Activated naive CD4-positive, alpha-beta T cell treated with anti-CD3 and anti-CD28 coated beads, Interleukin-2, amount 10 ng/mL, durations not matched to agents 7 days and 5 days (primary cell): ENCODE measurements at regions not wholly inside any gene's neighbourhood (a gene's known extent, or its start where the extent isn't known, plus 50 kb on each side); places are given as distances from the start of the nearest gene placed in this dataset.
A peak's percentile ranks its signal among the peaks of the same experiment; 100 is the strongest.
"Not testable (repeated sequence)": the region's sequence is repeated elsewhere in the genome, so short reads cannot be mapped to it uniquely, and the experiment has no call there.

Experiments used
- CTCF ChIA-PET: fragments of 350-600 bp; sonication (Branson Sonifier 250); formaldehyde crosslinking; loops from one replicate; lab custom pipeline; 2021; ENCODE audit warnings: antibody characterized with exemption; lab: Charles Lee
- DNase-seq: peaks from one replicate; pipeline ENCODE4 v3.0.0-alpha.2; 2020
- H3K27ac Mint-ChIP-seq: one replicate; pipeline ENCODE4 v1.8.0; 2021; ENCODE audit warnings: mild to moderate bottlenecking, moderate library complexity, mixed read lengths
- H3K27me3 Mint-ChIP-seq: one replicate; pipeline ENCODE4 v1.8.0; 2021; ENCODE audit warnings: mild to moderate bottlenecking, mixed read lengths
- H3K36me3 Mint-ChIP-seq: one replicate; pipeline ENCODE4 v1.8.0; 2021; ENCODE audit warnings: mixed read lengths
- H3K4me1 Mint-ChIP-seq: one replicate; pipeline ENCODE4 v1.8.0; 2021; ENCODE audit warnings: mixed read lengths
- H3K4me3 Mint-ChIP-seq: one replicate; pipeline ENCODE4 v1.8.0; 2021; ENCODE audit warnings: mild to moderate bottlenecking, moderate library complexity, mixed read lengths
- H3K9me3 Mint-ChIP-seq: one replicate; pipeline ENCODE4 v1.8.0; 2021; ENCODE audit warnings: mixed read lengths

DNA sequence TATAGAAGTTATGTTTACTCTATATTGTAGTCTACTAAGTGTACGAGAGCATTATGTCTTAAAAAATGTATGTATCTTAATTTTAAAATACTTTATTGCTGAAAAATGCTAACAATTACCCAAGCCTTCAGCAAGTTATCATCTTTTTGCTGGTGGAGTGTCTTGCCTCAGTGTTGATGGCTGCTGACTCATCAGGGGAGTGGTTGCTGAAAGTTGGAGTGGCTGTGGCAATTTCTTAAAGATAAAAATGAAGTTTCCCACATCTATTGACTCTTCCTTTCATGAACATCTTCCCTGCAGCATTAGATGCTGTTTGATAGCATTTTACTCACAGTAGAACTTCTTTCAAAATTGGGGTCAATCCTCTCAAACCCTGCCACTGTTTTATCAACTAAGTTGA lies 95.8 kb downstream of the CDC7 start:
- CTCF ChIA-PET = no interaction called here
- Mint-ChIP-seq H3K27me3 (peaks cover 15% of the 10 kb centered on the region), H3K27ac (no peak overlapping the region), H3K36me3 (no peaks in the 10 kb centered on the region), H3K9me3 (no peaks in the 10 kb centered on the region), H3K4me3 (no peak overlapping the region), H3K4me1 (peaks cover 33% of the 10 kb centered on the region)
- no peak for DNase-seq

DNA sequence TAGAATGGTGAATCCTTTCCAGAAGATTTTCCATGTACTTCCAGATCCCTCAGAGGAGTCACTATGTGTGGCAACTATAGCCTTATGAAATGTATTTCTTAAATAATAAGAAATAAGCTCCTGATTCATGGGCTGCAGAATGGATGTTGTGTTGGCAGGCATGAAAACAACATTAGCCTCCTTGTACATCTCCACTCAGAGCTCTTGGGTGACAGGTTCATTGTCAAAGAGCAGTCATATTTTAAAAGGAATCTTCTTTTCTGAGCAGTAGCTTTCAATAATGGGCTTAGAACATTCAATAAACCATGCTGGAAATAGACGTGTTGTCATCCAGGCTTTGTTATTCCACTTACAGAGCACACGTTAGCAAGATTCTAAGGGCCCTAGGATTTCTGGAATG lies 96.6 kb downstream of the CDC7 start:
- no peak for DNase-seq
- Mint-ChIP-seq H3K4me3 (no peak overlapping the region), H3K36me3 (no peaks in the 10 kb centered on the region), H3K27me3 (peaks cover 18% of the 10 kb centered on the region), H3K27ac (peak overlapping the region; percentile 8), H3K9me3 (no peaks in the 10 kb centered on the region), H3K4me1 (peaks cover 25% of the 10 kb centered on the region)
- CTCF ChIA-PET = no interaction called here

- H3K27ac Mint-ChIP-seq = no peak overlapping the region
- H3K4me3 Mint-ChIP-seq = no peak overlapping the region
- DNase-seq = no peak
- H3K4me1 Mint-ChIP-seq = peaks cover 12% of the 10 kb centered on the region
- peaks cover 10% of the 10 kb centered on the region for H3K27me3 Mint-ChIP-seq
- H3K9me3 Mint-ChIP-seq = no peaks in the 10 kb centered on the region
- CTCF ChIA-PET = interaction anchor here (1.2 kb wide), 1 partner anchor 20 kb away, joined by 3 read pairs; no protein-coding TSS in a partner anchor
- no peaks in the 10 kb centered on the region for H3K36me3 Mint-ChIP-seq
These were observed 100.0 kb downstream of the CDC7 start for GRCh38 chr1:91600431-91601337.

DNA sequence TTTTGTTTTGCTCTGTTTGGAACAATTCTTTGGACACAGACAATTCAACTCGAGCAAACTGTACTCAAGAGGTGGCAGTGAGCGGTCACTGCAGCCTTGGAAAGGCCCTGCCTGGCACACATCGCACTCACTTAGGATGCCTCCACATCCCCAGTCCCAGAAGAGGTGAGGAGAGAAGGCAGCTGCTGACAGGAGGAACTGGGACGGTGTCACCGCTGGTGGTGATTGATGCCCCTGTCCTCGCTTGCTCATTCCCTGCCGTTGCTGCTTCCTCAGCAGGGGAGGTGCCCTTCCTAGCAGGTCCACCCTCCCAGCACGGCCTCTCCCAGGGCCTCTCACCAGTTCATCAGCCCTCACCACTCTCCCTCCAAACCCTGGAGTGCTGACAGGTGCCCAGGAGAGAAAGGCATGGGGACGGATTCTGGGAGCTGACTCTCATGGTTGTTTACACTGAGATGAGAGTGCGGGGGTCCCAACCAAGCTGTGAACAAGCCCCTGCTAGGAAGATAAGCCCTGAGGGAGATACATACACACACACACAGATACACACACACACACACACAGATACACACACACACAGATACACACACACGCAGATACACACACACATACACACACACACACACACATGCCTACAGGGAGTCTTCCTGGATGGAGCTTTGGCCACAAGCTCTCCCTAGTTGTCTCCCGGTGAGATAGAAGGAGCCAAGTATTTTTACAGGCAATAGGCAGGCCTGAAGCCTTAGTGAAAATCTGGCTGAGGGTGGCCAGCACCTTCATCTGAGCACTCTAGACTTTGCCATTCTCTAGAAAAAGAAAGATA lies 101.1 kb downstream of the CDC7 start:
- Mint-ChIP-seq H3K27ac (no peak overlapping the region), H3K4me3 (no peak overlapping the region), H3K27me3 (peaks cover 10% of the 10 kb centered on the region), H3K36me3 (no peaks in the 10 kb centered on the region), H3K9me3 (no peaks in the 10 kb centered on the region), H3K4me1 (peaks cover 3% of the 10 kb centered on the region)
- no peak for DNase-seq
- CTCF ChIA-PET = no interaction called here

- Mint-ChIP-seq H3K9me3 (no peaks in the 10 kb centered on the region), H3K27ac (no peak overlapping the region), H3K4me1 (no peaks in the 10 kb centered on the region), H3K4me3 (no peak overlapping the region), H3K36me3 (no peaks in the 10 kb centered on the region), H3K27me3 (peaks cover 10% of the 10 kb centered on the region)
- no peak for DNase-seq
- CTCF ChIA-PET = no interaction called here
These were observed 102.8 kb downstream of the CDC7 start for GRCh38 chr1:91603409-91603808.

GRCh38 chr1:91604632-91605031 lies 104.0 kb downstream of the CDC7 start:
- no peak for DNase-seq
- H3K27me3 Mint-ChIP-seq = peaks cover 10% of the 10 kb centered on the region
- no peak overlapping the region for H3K27ac Mint-ChIP-seq
- H3K36me3 Mint-ChIP-seq = no peaks in the 10 kb centered on the region
- no peaks in the 10 kb centered on the region for H3K9me3 Mint-ChIP-seq
- H3K4me1 Mint-ChIP-seq = no peaks in the 10 kb centered on the region
- H3K4me3 Mint-ChIP-seq = no peak overlapping the region
- CTCF ChIA-PET = interaction anchor here (1.0 kb wide), 1 partner anchor 14 kb away, joined by 3 read pairs; no protein-coding TSS in a partner anchor

GRCh38 chr1:91605566-91605965 lies 104.9 kb downstream of the CDC7 start:
- no peak for DNase-seq
- H3K36me3 Mint-ChIP-seq = no peaks in the 10 kb centered on the region
- H3K27ac Mint-ChIP-seq = no peak overlapping the region
- no peak overlapping the region for H3K4me3 Mint-ChIP-seq
- H3K27me3 Mint-ChIP-seq = peaks cover 10% of the 10 kb centered on the region
- no peaks in the 10 kb centered on the region for H3K4me1 Mint-ChIP-seq
- H3K9me3 Mint-ChIP-seq = no peaks in the 10 kb centered on the region
- CTCF ChIA-PET = interaction anchor here (0.7 kb wide), 1 partner anchor 110 kb away, joined by 3 read pairs; no protein-coding TSS in a partner anchor

GRCh38 chr1:91606546-91607078 lies 106.0 kb downstream of the CDC7 start:
- H3K4me1 Mint-ChIP-seq = no peaks in the 10 kb centered on the region
- H3K4me3 Mint-ChIP-seq = no peak overlapping the region
- H3K27ac Mint-ChIP-seq = no peak overlapping the region
- no peaks in the 10 kb centered on the region for H3K36me3 Mint-ChIP-seq
- H3K9me3 Mint-ChIP-seq = no peaks in the 10 kb centered on the region
- H3K27me3 Mint-ChIP-seq = peaks cover 2% of the 10 kb centered on the region
- no peak for DNase-seq
- CTCF ChIA-PET = interaction anchor here (0.5 kb wide), 1 partner anchor 23 kb away, joined by 3 read pairs; no protein-coding TSS in a partner anchor

DNA sequence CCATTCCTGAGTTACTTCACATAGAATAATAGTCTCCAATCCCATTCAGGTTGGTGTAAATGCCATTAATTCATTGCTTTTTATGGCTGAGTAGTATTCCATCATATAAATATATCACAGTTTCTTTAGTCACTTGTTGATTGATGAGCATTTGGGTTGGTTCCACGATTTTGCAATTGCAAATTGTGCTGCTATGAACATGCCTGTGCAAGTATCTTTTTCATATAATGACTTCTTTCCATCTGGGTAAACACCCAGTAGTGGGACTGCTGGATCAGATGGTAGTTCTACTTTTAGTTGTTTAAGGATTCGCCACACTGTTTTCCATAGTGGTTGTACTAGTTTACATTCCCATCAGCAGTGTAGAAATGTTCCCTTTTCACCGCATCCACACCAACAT lies 107.0 kb downstream of the CDC7 start:
- H3K27ac Mint-ChIP-seq, H3K4me1 Mint-ChIP-seq, H3K4me3 Mint-ChIP-seq, H3K36me3 Mint-ChIP-seq, DNase-seq, CTCF ChIA-PET, H3K9me3 Mint-ChIP-seq, H3K27me3 Mint-ChIP-seq: not testable (repeated sequence)

- DNase-seq = no peak
- no peak overlapping the region for H3K4me3 Mint-ChIP-seq
- no peaks in the 10 kb centered on the region for H3K36me3 Mint-ChIP-seq
- no peaks in the 10 kb centered on the region for H3K9me3 Mint-ChIP-seq
- no peak overlapping the region for H3K27ac Mint-ChIP-seq
- peaks cover 4% of the 10 kb centered on the region for H3K4me1 Mint-ChIP-seq
- H3K27me3 Mint-ChIP-seq = no peaks in the 10 kb centered on the region
- CTCF ChIA-PET = no interaction called here
These were observed 108.2 kb downstream of the CDC7 start for GRCh38 chr1:91608876-91609275.

DNA sequence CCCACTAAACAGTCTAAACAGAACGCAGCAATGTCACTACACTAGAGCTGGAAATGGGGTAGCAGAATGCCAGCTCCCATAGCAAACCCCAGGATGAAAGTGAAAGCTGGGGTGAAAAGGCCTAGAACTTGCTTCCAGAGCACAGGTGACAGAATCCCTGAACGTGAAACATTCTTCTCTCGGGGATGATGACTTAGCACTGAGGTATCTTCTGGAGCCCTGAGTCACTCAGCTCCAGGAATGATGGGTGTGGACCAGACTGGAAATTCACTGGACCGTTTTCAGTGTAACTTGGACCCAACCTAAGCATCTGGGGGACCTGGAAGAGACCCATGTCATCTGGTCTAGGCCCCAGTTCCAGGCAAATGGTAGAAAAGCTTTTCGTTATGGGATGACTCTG lies 108.9 kb downstream of the CDC7 start:
- CTCF ChIA-PET = no interaction called here
- Mint-ChIP-seq H3K27me3 (no peaks in the 10 kb centered on the region), H3K4me1 (peaks cover 4% of the 10 kb centered on the region), H3K27ac (no peak overlapping the region), H3K36me3 (no peaks in the 10 kb centered on the region), H3K4me3 (no peak overlapping the region), H3K9me3 (no peaks in the 10 kb centered on the region)
- no peak for DNase-seq

GRCh38 chr1:91610102-91610501 lies 109.5 kb downstream of the CDC7 start:
- Mint-ChIP-seq H3K27ac (no peak overlapping the region), H3K9me3 (no peaks in the 10 kb centered on the region), H3K36me3 (no peaks in the 10 kb centered on the region), H3K4me3 (no peak overlapping the region), H3K27me3 (no peaks in the 10 kb centered on the region), H3K4me1 (peaks cover 4% of the 10 kb centered on the region)
- CTCF ChIA-PET = no interaction called here
- DNase-seq = no peak

DNA sequence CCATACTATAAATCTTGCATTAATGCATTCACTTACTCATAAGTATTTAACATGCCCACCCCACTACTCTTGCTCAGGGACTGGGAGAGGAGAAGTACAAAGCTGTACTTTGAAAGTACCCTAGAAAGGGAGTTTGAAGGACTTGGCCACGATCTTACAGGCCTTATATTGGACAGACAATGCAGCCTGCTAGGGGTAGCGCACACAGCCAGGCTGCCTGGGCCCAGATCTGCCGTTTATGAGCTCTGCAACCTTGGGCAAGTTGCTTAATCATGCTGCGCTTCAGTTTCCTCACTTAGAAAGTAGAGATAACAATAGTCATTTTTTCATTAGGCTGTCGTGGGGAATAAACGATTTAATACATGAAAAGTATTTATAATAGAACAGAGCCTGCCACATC lies 110.1 kb downstream of the CDC7 start:
- H3K27me3 Mint-ChIP-seq = no peaks in the 10 kb centered on the region
- no peak for DNase-seq
- CTCF ChIA-PET = no interaction called here
- no peak overlapping the region for H3K27ac Mint-ChIP-seq
- H3K9me3 Mint-ChIP-seq = no peaks in the 10 kb centered on the region
- peaks cover 4% of the 10 kb centered on the region for H3K4me1 Mint-ChIP-seq
- no peak overlapping the region for H3K4me3 Mint-ChIP-seq
- no peaks in the 10 kb centered on the region for H3K36me3 Mint-ChIP-seq

DNA sequence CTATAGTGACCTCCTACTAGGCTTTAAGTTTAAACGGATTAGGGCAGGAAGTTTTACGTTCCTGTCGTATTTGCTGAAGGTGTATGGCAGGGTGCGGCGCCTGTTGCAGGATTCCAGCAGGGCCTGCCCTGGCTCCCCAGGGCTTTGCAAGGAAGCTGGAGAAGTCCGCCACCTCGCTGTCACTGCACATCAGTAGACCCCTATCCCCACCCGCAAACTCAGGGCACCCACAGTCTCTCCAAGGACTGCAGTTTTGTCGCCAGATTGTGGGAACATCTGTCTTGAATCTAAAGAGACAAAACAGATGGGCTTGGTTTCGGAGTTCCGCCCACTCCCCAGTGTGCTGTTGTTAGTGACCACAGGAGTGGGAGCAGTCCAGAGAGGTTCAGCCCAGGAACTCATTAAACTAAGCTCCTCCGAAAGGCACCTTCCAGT lies 110.8 kb downstream of the CDC7 start:
- Mint-ChIP-seq H3K4me1 (peaks cover 4% of the 10 kb centered on the region), H3K4me3 (no peak overlapping the region), H3K27me3 (no peaks in the 10 kb centered on the region), H3K27ac (no peak overlapping the region), H3K9me3 (no peaks in the 10 kb centered on the region), H3K36me3 (no peaks in the 10 kb centered on the region)
- CTCF ChIA-PET = no interaction called here
- no peak for DNase-seq
